Mesenchymal stem cell (in vitro differentiated cells and primary cell): ENCODE measurements at regions not wholly inside any gene's neighbourhood (a gene's known extent, or its start where the extent isn't known, plus 50 kb on each side); places are given as distances from the start of the nearest gene placed in this dataset.

Experiments used
- DNase-seq: peaks from one replicate; pipeline ENCODE4 v3.0.0-alpha.2; 2013
- H2AFZ ChIP-seq: one replicate; pipeline ENCODE4 v1.6.1; 2013; ENCODE audit warnings: low read depth, mild to moderate bottlenecking, control low read depth, inconsistent platforms, low read length, moderate library complexity
- H2AK5ac ChIP-seq: 2 replicates; pipeline ENCODE4 v1.6.1; 2013; ENCODE audit warnings: low read length, moderate library complexity, mild to moderate bottlenecking, inconsistent platforms; ENCODE audit not compliant: severe bottlenecking
- H2BK120ac ChIP-seq: one replicate; pipeline ENCODE4 v1.6.1; 2013; ENCODE audit warnings: low read depth, mild to moderate bottlenecking, inconsistent platforms, low read length, moderate library complexity
- H2BK12ac ChIP-seq, 2 experiments: one replicate each; pipeline ENCODE4 v1.6.1; 2013; ENCODE audit warnings: inconsistent platforms in 2 of 2, low read length in 2 of 2, mild to moderate bottlenecking in 2 of 2, moderate library complexity in 2 of 2, control low read depth in 1 of 2
- H2BK15ac ChIP-seq: one replicate; pipeline ENCODE4 v1.6.1; 2013; ENCODE audit warnings: mild to moderate bottlenecking, low read depth, inconsistent platforms; ENCODE audit not compliant: poor library complexity, severe bottlenecking
- H2BK5ac ChIP-seq: 2 replicates; pipeline ENCODE4 v1.6.1; 2013; ENCODE audit warnings: low read depth, mild to moderate bottlenecking, low read length, control low read depth, inconsistent platforms; ENCODE audit not compliant: poor library complexity, severe bottlenecking
- H3K14ac ChIP-seq, 2 experiments: one replicate each; pipeline ENCODE4 v1.6.1; 2013; ENCODE audit warnings: inconsistent platforms in 2 of 2, low read length in 2 of 2, control low read depth in 1 of 2, mild to moderate bottlenecking in 1 of 2, moderate library complexity in 1 of 2
- H3K18ac ChIP-seq, 2 experiments: one replicate each; pipeline ENCODE4 v1.6.1; 2013; ENCODE audit warnings: inconsistent platforms in 2 of 2, low read length in 2 of 2, control low read depth in 1 of 2, low read depth in 1 of 2, mild to moderate bottlenecking in 1 of 2
- H3K23ac ChIP-seq, 2 experiments: one replicate each; pipeline ENCODE4 v1.6.1; 2013; ENCODE audit warnings: inconsistent platforms in 2 of 2, low read length in 2 of 2, mild to moderate bottlenecking in 2 of 2, moderate library complexity in 2 of 2, control low read depth in 1 of 2
- H3K27ac ChIP-seq: 2 replicates; pipeline ENCODE4 v1.5.1; 2013; ENCODE audit warnings: mild to moderate bottlenecking, moderate library complexity, low read length, control low read depth, inconsistent platforms; ENCODE audit not compliant: poor library complexity, severe bottlenecking
- H3K27me3 ChIP-seq, 2 experiments: 2 replicates each; pipeline versions ENCODE4 v1.6.1 to v1.7.0; 2013; ENCODE audit warnings: low read length in 2 of 2, mild to moderate bottlenecking in 2 of 2, moderate library complexity in 2 of 2, control low read depth in 1 of 2, inconsistent platforms in 1 of 2; ENCODE audit not compliant: control insufficient read depth in 1 of 2, insufficient read depth in 1 of 2
- H3K36me3 ChIP-seq, 2 experiments: 2 replicates each; pipeline versions ENCODE4 v1.6.1 to v1.7.0; 2013; ENCODE audit warnings: low read length in 2 of 2, control low read depth in 1 of 2, inconsistent platforms in 1 of 2, low read depth in 1 of 2, mild to moderate bottlenecking in 1 of 2; ENCODE audit not compliant: insufficient read depth in 2 of 2, control insufficient read depth in 1 of 2
- H3K4ac ChIP-seq, 2 experiments: one replicate each; pipeline ENCODE4 v1.6.1; 2013; ENCODE audit warnings: inconsistent platforms in 2 of 2, low read length in 2 of 2, mild to moderate bottlenecking in 2 of 2, moderate library complexity in 2 of 2, control low read depth in 1 of 2, low read depth in 1 of 2
- H3K4me1 ChIP-seq: 2 replicates; pipeline ENCODE4 v1.6.1; 2013; ENCODE audit warnings: low read depth, low read length, control low read depth; ENCODE audit not compliant: control insufficient read depth, insufficient read depth
- H3K4me2 ChIP-seq: 2 replicates; pipeline ENCODE4 v1.6.1; 2013; ENCODE audit warnings: low read length, mild to moderate bottlenecking, inconsistent platforms; ENCODE audit not compliant: poor library complexity, severe bottlenecking
- H3K4me3 ChIP-seq, 2 experiments: 2 replicates each; pipeline versions ENCODE4 v1.5.1 to v1.7.0; 2013; ENCODE audit warnings: low read length in 2 of 2, mild to moderate bottlenecking in 2 of 2, control low read depth in 1 of 2, low read depth in 1 of 2; ENCODE audit not compliant: insufficient read depth in 1 of 2
- H3K79me1 ChIP-seq: replicated peaks from 2 replicates; pipeline ENCODE4 v1.6.1; 2013; ENCODE audit warnings: mild to moderate bottlenecking, control low read depth, low read length, inconsistent platforms; ENCODE audit not compliant: poor library complexity, severe bottlenecking
- H3K9ac ChIP-seq: 2 replicates; pipeline ENCODE4 v1.7.0; 2013; ENCODE audit warnings: mild to moderate bottlenecking, low read length, moderate library complexity
- H3K9me3 ChIP-seq: 2 replicates; pipeline ENCODE4 v1.7.0; 2013; ENCODE audit warnings: mild to moderate bottlenecking, low read length; ENCODE audit not compliant: control insufficient read depth
- H4K8ac ChIP-seq: one replicate; pipeline ENCODE4 v1.6.1; 2013; ENCODE audit warnings: inconsistent platforms, mild to moderate bottlenecking, low read length, moderate library complexity
- H4K91ac ChIP-seq: one replicate; pipeline ENCODE4 v1.6.1; 2013; ENCODE audit warnings: mild to moderate bottlenecking, low read length, inconsistent platforms
- WGBS: methylation state at CpG from one replicate; pipeline ENCODE4 v1.1.7; 2013; ENCODE audit warnings: mixed read lengths; 5-methylcytosine and 5-hydroxymethylcytosine counted together

GRCh38 chr13:106391271-106391670, 144.2 kb downstream of the EFNB2 start:
- H3K79me1 ChIP-seq = no peaks in the 10 kb centered on the region

GRCh38 chr13:106390367-106390766, 145.1 kb downstream of the EFNB2 start:
- H3K4me1 ChIP-seq = no peaks in the 10 kb centered on the region

More at GRCh38 chr13:106391271-106391670, 144.2 kb downstream of the EFNB2 start:
- Histone ChIP-seq H2BK5ac (no peak overlapping the region), H3K4me3 (no peak overlapping the region), H2BK12ac (no peak overlapping the region), H4K8ac (no peak overlapping the region), H3K14ac (no peak overlapping the region), H3K4me2 (no peak overlapping the region), H2BK120ac (no peak overlapping the region), H2AK5ac (no peak overlapping the region), H2AFZ (no peak overlapping the region), H3K36me3 (no peaks in the 10 kb centered on the region), H2BK15ac (no peak overlapping the region), H3K9me3 (no peaks in the 10 kb centered on the region), H3K23ac (no peak overlapping the region), H3K4ac (no peak overlapping the region), H3K4me1 (no peaks in the 10 kb centered on the region), H3K27ac (no peak overlapping the region), H4K91ac (no peak overlapping the region), H3K9ac (no peak overlapping the region), H3K27me3 (peaks cover 0 to 3% of the 10 kb centered on the region in 2 experiments), H3K18ac (no peak overlapping the region)
- 97% methylated on average over 5 of the region's 5 CpGs for WGBS
- no peak for DNase-seq

GRCh38 chr13:106385654-106386053, 149.8 kb downstream of the EFNB2 start:
- H2BK120ac ChIP-seq = no peak overlapping the region
- H3K27ac ChIP-seq = no peak overlapping the region
- no peak overlapping the region for H4K8ac ChIP-seq
- H2BK5ac ChIP-seq = no peak overlapping the region
- H2AFZ ChIP-seq = no peak overlapping the region
- peaks cover 4% of the 10 kb centered on the region for H3K4me1 ChIP-seq
- 98% methylated on average over 6 of the region's 6 CpGs for WGBS
- H3K4me3 ChIP-seq = no peak overlapping the region
- H3K79me1 ChIP-seq = no peaks in the 10 kb centered on the region
- H3K27me3 ChIP-seq = no peaks in the 10 kb centered on the region
- no peak overlapping the region for H3K9ac ChIP-seq
- no peak overlapping the region for H3K18ac ChIP-seq
- H3K14ac ChIP-seq = no peak overlapping the region
- H2BK12ac ChIP-seq = no peak overlapping the region
- H3K36me3 ChIP-seq = no peaks in the 10 kb centered on the region
- H2AK5ac ChIP-seq = no peak overlapping the region
- H3K9me3 ChIP-seq = no peaks in the 10 kb centered on the region
- no peak for DNase-seq
- H2BK15ac ChIP-seq = no peak overlapping the region
- H3K4me2 ChIP-seq = no peak overlapping the region
- H3K4ac ChIP-seq = no peak overlapping the region
- H4K91ac ChIP-seq = no peak overlapping the region
- no peak overlapping the region for H3K23ac ChIP-seq

More at GRCh38 chr13:106390367-106390766, 145.1 kb downstream of the EFNB2 start:
- Histone ChIP-seq H3K36me3 (no peaks in the 10 kb centered on the region), H2BK5ac (no peak overlapping the region), H3K27me3 (peaks cover 0 to 3% of the 10 kb centered on the region in 2 experiments), H3K9ac (no peak overlapping the region), H2BK12ac (no peak overlapping the region), H3K4ac (no peak overlapping the region), H3K9me3 (no peaks in the 10 kb centered on the region), H2BK15ac (no peak overlapping the region), H4K8ac (no peak overlapping the region), H4K91ac (no peak overlapping the region), H2AFZ (no peak overlapping the region), H3K23ac (no peak overlapping the region), H2AK5ac (no peak overlapping the region), H3K79me1 (no peaks in the 10 kb centered on the region), H2BK120ac (no peak overlapping the region), H3K4me3 (no peak overlapping the region), H3K14ac (no peak overlapping the region), H3K27ac (no peak overlapping the region), H3K18ac (no peak overlapping the region), H3K4me2 (no peak overlapping the region)
- 100% methylated on average over 1 of the region's 1 CpG for WGBS
- no peak for DNase-seq

GRCh38 chr13:106384516-106384915, 150.9 kb downstream of the EFNB2 start:
- no peak overlapping the region for H2BK120ac ChIP-seq
- WGBS = 95% methylated on average over 2 of the region's 4 CpGs
- H2BK15ac ChIP-seq = no peak overlapping the region
- no peak overlapping the region for H2BK5ac ChIP-seq
- no peak overlapping the region for H2BK12ac ChIP-seq
- no peak overlapping the region for H3K18ac ChIP-seq
- H2AFZ ChIP-seq = no peak overlapping the region
- no peak overlapping the region for H4K91ac ChIP-seq
- H3K23ac ChIP-seq = no peak overlapping the region
- H2AK5ac ChIP-seq = no peak overlapping the region
- no peaks in the 10 kb centered on the region for H3K79me1 ChIP-seq
- no peak overlapping the region for H4K8ac ChIP-seq
- H3K36me3 ChIP-seq = no peaks in the 10 kb centered on the region
- H3K9ac ChIP-seq = no peak overlapping the region
- no peak overlapping the region for H3K4ac ChIP-seq
- H3K4me1 ChIP-seq = peaks cover 4% of the 10 kb centered on the region
- H3K4me3 ChIP-seq = no peak overlapping the region
- no peak for DNase-seq
- no peak overlapping the region for H3K14ac ChIP-seq
- no peaks in the 10 kb centered on the region for H3K9me3 ChIP-seq
- H3K27me3 ChIP-seq = no peaks in the 10 kb centered on the region
- no peak overlapping the region for H3K27ac ChIP-seq
- H3K4me2 ChIP-seq = no peak overlapping the region
